GM06990 (cell line): ENCODE measurements at regions not wholly inside any gene's neighbourhood (a gene's known extent, or its start where the extent isn't known, plus 50 kb on each side); places are given as distances from the start of the nearest gene placed in this dataset.

Experiments used
- DNase-seq: peaks from one replicate; pipeline ENCODE4 v3.0.0-alpha.2; 2011; ENCODE audit not compliant: insufficient read length; ENCODE audit errors: extremely low read depth
- H3K27me3 ChIP-seq: replicated peaks from 2 replicates; pipeline ENCODE4 v1.6.0; 2011; ENCODE audit warnings: low read length; ENCODE audit not compliant: control insufficient read depth, insufficient read depth
- H3K36me3 ChIP-seq: 2 replicates; pipeline ENCODE4 v1.5.1; 2011; ENCODE audit warnings: low read length; ENCODE audit not compliant: control insufficient read depth, insufficient read depth
- H3K4me3 ChIP-seq: replicated peaks from 2 replicates; pipeline ENCODE4 v1.5.1; 2011; ENCODE audit warnings: low read depth, mild to moderate bottlenecking, control low read depth, low read length
- TF ChIP-seq, protein P1 (sequence below): IDR thresholded peaks from 2 replicates; pipeline ENCODE4 v1.5.1; 2011; ENCODE audit warnings: low read length, control low read depth, mild to moderate bottlenecking, inconsistent platforms; ENCODE audit not compliant: insufficient read depth, poor library complexity, severe bottlenecking

DNA sequence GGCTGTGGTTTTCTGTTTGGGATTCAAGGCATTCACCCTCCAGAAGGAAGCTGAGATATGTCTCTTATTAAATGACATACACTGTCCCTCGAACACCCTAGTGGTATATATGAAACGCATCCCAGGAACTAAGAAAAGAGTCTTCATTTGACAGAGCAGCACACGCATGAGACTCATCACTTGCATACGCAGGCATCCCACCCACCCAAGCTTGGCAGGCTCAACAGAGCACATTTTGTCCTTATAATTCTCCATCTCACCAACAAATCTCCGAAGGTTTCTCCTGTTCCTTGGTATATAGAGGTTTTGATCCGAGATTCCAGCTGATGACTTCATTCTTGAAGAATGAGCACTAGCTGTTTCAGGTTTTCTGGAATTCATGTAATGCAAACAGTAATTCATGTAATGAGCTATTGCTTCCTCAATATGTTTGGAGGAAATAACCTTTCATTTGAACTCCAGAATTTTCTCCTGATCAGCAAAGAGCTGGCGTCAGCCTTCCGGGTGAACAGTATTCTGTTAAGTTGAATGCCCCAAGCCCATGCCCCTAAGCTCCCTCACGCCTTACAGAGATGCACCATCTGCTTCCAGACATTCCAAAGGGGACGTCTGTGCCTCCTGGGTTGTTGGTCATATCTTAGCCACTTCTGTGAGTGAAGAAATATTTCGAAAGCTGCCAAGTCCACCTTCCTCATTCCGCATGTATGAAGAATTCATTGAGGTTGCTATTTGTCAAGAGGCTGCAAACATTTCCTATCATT lies 66.0 kb upstream of the CDH4 start:
- no peak overlapping the region for H3K4me3 ChIP-seq
- no peaks in the 10 kb centered on the region for H3K27me3 ChIP-seq
- no peak for DNase-seq
- H3K36me3 ChIP-seq, result no peaks in the 10 kb centered on the region
- TF ChIP-seq, protein P1, sequence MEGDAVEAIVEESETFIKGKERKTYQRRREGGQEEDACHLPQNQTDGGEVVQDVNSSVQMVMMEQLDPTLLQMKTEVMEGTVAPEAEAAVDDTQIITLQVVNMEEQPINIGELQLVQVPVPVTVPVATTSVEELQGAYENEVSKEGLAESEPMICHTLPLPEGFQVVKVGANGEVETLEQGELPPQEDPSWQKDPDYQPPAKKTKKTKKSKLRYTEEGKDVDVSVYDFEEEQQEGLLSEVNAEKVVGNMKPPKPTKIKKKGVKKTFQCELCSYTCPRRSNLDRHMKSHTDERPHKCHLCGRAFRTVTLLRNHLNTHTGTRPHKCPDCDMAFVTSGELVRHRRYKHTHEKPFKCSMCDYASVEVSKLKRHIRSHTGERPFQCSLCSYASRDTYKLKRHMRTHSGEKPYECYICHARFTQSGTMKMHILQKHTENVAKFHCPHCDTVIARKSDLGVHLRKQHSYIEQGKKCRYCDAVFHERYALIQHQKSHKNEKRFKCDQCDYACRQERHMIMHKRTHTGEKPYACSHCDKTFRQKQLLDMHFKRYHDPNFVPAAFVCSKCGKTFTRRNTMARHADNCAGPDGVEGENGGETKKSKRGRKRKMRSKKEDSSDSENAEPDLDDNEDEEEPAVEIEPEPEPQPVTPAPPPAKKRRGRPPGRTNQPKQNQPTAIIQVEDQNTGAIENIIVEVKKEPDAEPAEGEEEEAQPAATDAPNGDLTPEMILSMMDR, result no peak

DNA sequence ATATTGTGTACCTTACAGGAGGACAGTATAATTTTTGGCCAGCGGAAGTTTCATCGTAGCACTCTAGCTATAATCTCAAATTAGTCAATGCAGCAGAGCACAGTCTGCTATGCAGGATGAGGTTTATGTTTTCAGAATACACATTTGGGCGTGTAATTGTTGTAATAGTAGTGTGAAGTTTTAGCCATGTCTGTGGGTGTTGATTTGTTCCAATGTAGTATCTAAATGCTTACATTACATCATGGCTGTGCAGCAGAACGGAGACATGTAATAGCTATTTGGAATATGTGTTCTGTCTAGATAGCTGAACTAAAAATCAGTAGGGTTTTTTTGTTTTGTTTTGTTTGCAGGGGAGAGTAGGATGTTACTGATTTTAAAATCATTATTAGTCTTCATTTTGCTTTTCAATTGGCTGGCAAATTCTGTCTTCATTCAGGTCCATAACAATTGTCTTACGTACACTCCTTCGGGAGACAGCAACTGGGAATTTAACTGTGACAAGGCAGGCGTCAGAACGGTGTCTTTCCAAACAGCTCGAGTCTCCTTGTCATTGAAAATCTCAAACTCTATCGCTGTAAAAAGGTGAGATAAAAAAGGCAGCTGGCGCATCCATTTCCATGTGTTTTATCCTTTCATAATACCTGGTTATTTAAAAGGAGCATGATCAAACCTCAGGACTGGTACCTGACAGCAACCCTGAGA lies 65.1 kb upstream of the CDH4 start:
- Histone ChIP-seq H3K27me3 (no peaks in the 10 kb centered on the region), H3K4me3 (no peak overlapping the region), H3K36me3 (no peaks in the 10 kb centered on the region)
- TF ChIP-seq, protein P1, result no peak
- DNase-seq, result no peak

DNA sequence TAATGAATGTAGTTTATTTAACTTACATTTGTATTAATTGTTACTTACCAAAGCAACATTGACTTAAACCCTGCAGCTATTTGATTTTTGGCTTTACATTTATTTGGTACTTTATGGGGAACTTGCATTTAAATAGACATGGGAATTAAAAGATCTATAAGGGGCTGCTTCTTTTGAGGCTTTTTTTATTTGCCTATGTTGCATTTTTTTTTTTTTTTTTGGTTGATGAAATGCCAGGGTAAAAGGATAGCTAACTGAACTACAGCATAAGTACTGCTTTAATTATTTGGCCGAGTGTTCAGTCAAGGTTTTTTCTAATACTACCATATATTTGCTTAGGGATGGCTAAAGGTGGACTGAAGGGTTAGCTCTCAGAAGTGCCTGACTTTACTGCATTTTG lies 62.5 kb upstream of the CDH4 start:
- no peaks in the 10 kb centered on the region for H3K36me3 ChIP-seq
- no peak for DNase-seq
- H3K4me3 ChIP-seq, result no peak overlapping the region
- TF ChIP-seq, protein P1, result no peak
- no peaks in the 10 kb centered on the region for H3K27me3 ChIP-seq

DNA sequence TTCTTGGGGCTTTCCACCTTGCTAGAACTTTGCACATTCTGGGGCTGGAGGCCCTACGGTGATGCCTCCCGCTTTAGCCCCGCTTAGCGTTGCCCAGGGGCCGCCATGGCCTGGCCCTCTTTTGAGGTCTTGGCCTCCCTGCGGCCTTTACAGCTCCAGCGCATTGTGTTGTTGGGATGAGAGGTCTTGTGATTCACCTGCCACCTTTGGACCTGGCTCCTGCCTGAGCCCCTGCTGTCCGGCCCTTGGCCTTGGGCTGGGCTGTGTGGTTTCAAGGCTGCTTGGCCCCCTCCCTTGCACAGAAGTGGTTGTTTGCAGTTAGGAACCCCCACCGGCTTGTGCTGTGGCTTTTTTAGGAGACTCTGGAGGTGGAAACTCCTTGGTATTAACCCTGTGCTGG lies 61.0 kb upstream of the CDH4 start:
- Histone ChIP-seq H3K4me3 (no peak overlapping the region), H3K27me3 (no peaks in the 10 kb centered on the region), H3K36me3 (no peaks in the 10 kb centered on the region)
- DNase-seq, result no peak
- TF ChIP-seq, protein P1, result no peak

DNA sequence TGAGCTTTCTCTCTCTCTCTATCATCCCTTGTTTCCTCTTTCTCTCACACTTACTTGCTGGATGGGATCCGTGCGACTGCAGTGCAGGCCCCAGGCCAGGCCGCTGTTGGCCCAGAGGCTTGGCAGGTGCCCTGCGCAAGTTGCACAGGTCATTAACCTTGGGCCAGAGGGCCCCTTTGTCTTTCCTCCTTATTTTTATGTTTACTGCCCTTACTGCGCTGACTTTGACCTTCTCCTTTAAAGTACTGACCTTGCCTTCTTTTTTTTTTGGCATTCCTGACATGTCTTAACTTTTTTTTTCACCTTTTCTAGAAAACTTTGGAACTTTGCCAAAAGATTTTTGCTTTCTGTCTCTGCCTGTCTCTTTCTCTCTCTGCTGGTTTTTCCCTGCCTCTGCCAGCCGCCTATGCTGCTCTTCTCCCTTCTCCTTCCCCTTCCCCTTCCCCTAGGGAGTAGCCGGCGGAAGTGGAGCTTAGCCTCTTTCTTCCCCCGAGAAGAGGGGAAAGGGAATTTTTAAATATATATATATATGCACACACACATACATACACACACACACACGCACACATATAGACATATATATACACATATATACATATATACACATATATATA lies 59.6 kb upstream of the CDH4 start:
- H3K4me3 ChIP-seq, result no peak overlapping the region
- no peaks in the 10 kb centered on the region for H3K36me3 ChIP-seq
- TF ChIP-seq, protein P1, result no peak
- DNase-seq, result no peak
- no peaks in the 10 kb centered on the region for H3K27me3 ChIP-seq
